Neuron (in vitro differentiated cells): ENCODE measurements at regions not wholly inside any gene's neighbourhood (a gene's known extent, or its start where the extent isn't known, plus 50 kb on each side); places are given as distances from the start of the nearest gene placed in this dataset.

Experiments used
- H2AFZ ChIP-seq: one replicate; pipeline ENCODE4 v1.6.1; 2013; ENCODE audit warnings: low read depth, mild to moderate bottlenecking, inconsistent platforms, low read length, moderate library complexity
- H3K27me3 ChIP-seq: one replicate; pipeline ENCODE4 v1.6.1; 2013; ENCODE audit warnings: low read length; ENCODE audit not compliant: insufficient read depth
- H3K36me3 ChIP-seq: one replicate; pipeline ENCODE4 v1.6.1; 2013; ENCODE audit warnings: low read length; ENCODE audit not compliant: insufficient read depth
- H3K4me1 ChIP-seq: one replicate; pipeline ENCODE4 v1.6.1; 2013; ENCODE audit warnings: low read length; ENCODE audit not compliant: insufficient read depth
- H3K4me3 ChIP-seq: 2 replicates; pipeline ENCODE4 v1.5.1; 2013; ENCODE audit warnings: mild to moderate bottlenecking, low read length, moderate library complexity
- H3K9me3 ChIP-seq: one replicate; pipeline ENCODE4 v1.6.1; 2013; ENCODE audit warnings: low read length

- H3K9me3 ChIP-seq = no peaks in the 10 kb centered on the region
These were observed 237.5 kb upstream of the CTSO start for GRCh38 chr4:156191044-156191781.

GRCh38 chr4:156190615-156191014, 236.9 kb upstream of the CTSO start:
- no peaks in the 10 kb centered on the region for H3K4me1 ChIP-seq
- H2AFZ ChIP-seq = no peak overlapping the region
- H3K36me3 ChIP-seq = no peaks in the 10 kb centered on the region

More at GRCh38 chr4:156191044-156191781, 237.5 kb upstream of the CTSO start:
- Histone ChIP-seq H3K4me3 (no peak overlapping the region), H3K36me3 (no peaks in the 10 kb centered on the region), H2AFZ (no peak overlapping the region), H3K27me3 (no peaks in the 10 kb centered on the region), H3K4me1 (no peaks in the 10 kb centered on the region)

GRCh38 chr4:156188596-156188995, 234.9 kb upstream of the CTSO start:
- H3K27me3 ChIP-seq = no peaks in the 10 kb centered on the region
- H3K36me3 ChIP-seq = no peaks in the 10 kb centered on the region
- no peaks in the 10 kb centered on the region for H3K9me3 ChIP-seq
- H3K4me1 ChIP-seq = no peaks in the 10 kb centered on the region
- no peak overlapping the region for H2AFZ ChIP-seq
- H3K4me3 ChIP-seq = no peak overlapping the region

More at GRCh38 chr4:156190615-156191014, 236.9 kb upstream of the CTSO start:
- Histone ChIP-seq H3K4me3 (no peak overlapping the region), H3K9me3 (no peaks in the 10 kb centered on the region), H3K27me3 (no peaks in the 10 kb centered on the region)

GRCh38 chr4:156186111-156186510, 232.4 kb upstream of the CTSO start:
- Histone ChIP-seq H2AFZ (no peak overlapping the region), H3K4me1 (no peaks in the 10 kb centered on the region), H3K9me3 (no peaks in the 10 kb centered on the region), H3K4me3 (no peak overlapping the region), H3K36me3 (no peaks in the 10 kb centered on the region), H3K27me3 (no peaks in the 10 kb centered on the region)

GRCh38 chr4:156185514-156186055, 231.9 kb upstream of the CTSO start:
- no peaks in the 10 kb centered on the region for H3K4me1 ChIP-seq
- H3K4me3 ChIP-seq = no peak overlapping the region
- no peaks in the 10 kb centered on the region for H3K9me3 ChIP-seq
- H3K27me3 ChIP-seq = no peaks in the 10 kb centered on the region
- no peaks in the 10 kb centered on the region for H3K36me3 ChIP-seq
- no peak overlapping the region for H2AFZ ChIP-seq

- no peak overlapping the region for H2AFZ ChIP-seq
- no peaks in the 10 kb centered on the region for H3K9me3 ChIP-seq
- H3K4me1 ChIP-seq = no peaks in the 10 kb centered on the region
- no peaks in the 10 kb centered on the region for H3K36me3 ChIP-seq
- no peaks in the 10 kb centered on the region for H3K27me3 ChIP-seq
- no peak overlapping the region for H3K4me3 ChIP-seq
These were observed 228.6 kb upstream of the CTSO start for GRCh38 chr4:156182269-156182668.

GRCh38 chr4:156177941-156178340, 224.3 kb upstream of the CTSO start:
- Histone ChIP-seq H3K27me3 (no peaks in the 10 kb centered on the region), H2AFZ (no peak overlapping the region), H3K9me3 (no peaks in the 10 kb centered on the region)

GRCh38 chr4:156176896-156177295, 223.2 kb upstream of the CTSO start:
- Histone ChIP-seq H3K36me3 (no peaks in the 10 kb centered on the region), H3K9me3 (no peaks in the 10 kb centered on the region), H2AFZ (no peak overlapping the region), H3K4me1 (peaks cover 5% of the 10 kb centered on the region), H3K4me3 (no peak overlapping the region), H3K27me3 (no peaks in the 10 kb centered on the region)

More at GRCh38 chr4:156177941-156178340, 224.3 kb upstream of the CTSO start:
- Histone ChIP-seq H3K4me1 (peaks cover 5% of the 10 kb centered on the region), H3K4me3 (no peak overlapping the region), H3K36me3 (no peaks in the 10 kb centered on the region)

- Histone ChIP-seq H3K4me1 (peaks cover 5% of the 10 kb centered on the region), H2AFZ (no peak overlapping the region), H3K4me3 (no peak overlapping the region), H3K9me3 (no peaks in the 10 kb centered on the region), H3K27me3 (no peaks in the 10 kb centered on the region), H3K36me3 (no peaks in the 10 kb centered on the region)
These were observed 220.3 kb upstream of the CTSO start for GRCh38 chr4:156173937-156174336.

- Histone ChIP-seq H3K36me3 (no peaks in the 10 kb centered on the region), H2AFZ (no peak overlapping the region), H3K9me3 (no peaks in the 10 kb centered on the region), H3K27me3 (no peaks in the 10 kb centered on the region), H3K4me1 (peaks cover 5% of the 10 kb centered on the region), H3K4me3 (no peak overlapping the region)
These were observed 219.8 kb upstream of the CTSO start for GRCh38 chr4:156173486-156173885.

GRCh38 chr4:156169861-156170260, 216.2 kb upstream of the CTSO start:
- H3K4me1 ChIP-seq = no peaks in the 10 kb centered on the region
- no peak overlapping the region for H3K4me3 ChIP-seq
- no peak overlapping the region for H2AFZ ChIP-seq
- H3K36me3 ChIP-seq = no peaks in the 10 kb centered on the region
- no peaks in the 10 kb centered on the region for H3K27me3 ChIP-seq
- H3K9me3 ChIP-seq = no peaks in the 10 kb centered on the region

GRCh38 chr4:156169011-156169410, 215.3 kb upstream of the CTSO start:
- no peaks in the 10 kb centered on the region for H3K36me3 ChIP-seq
- no peaks in the 10 kb centered on the region for H3K9me3 ChIP-seq
- H2AFZ ChIP-seq = no peak overlapping the region
- H3K4me3 ChIP-seq = no peak overlapping the region
- no peaks in the 10 kb centered on the region for H3K4me1 ChIP-seq
- H3K27me3 ChIP-seq = no peaks in the 10 kb centered on the region

GRCh38 chr4:156168288-156168687, 214.6 kb upstream of the CTSO start:
- Histone ChIP-seq H3K27me3 (no peaks in the 10 kb centered on the region), H3K36me3 (no peaks in the 10 kb centered on the region), H3K9me3 (no peaks in the 10 kb centered on the region)

GRCh38 chr4:156158747-156159146, 205.1 kb upstream of the CTSO start:
- Histone ChIP-seq H3K27me3 (no peaks in the 10 kb centered on the region), H2AFZ (no peak overlapping the region), H3K9me3 (no peaks in the 10 kb centered on the region), H3K36me3 (no peaks in the 10 kb centered on the region), H3K4me3 (no peak overlapping the region), H3K4me1 (no peaks in the 10 kb centered on the region)

More at GRCh38 chr4:156168288-156168687, 214.6 kb upstream of the CTSO start:
- no peaks in the 10 kb centered on the region for H3K4me1 ChIP-seq
- no peak overlapping the region for H3K4me3 ChIP-seq
- H2AFZ ChIP-seq = no peak overlapping the region
